Tibial nerve (tissue), 4 donors: ENCODE measurements at regions not wholly inside any gene's neighbourhood (a gene's known extent, or its start where the extent isn't known, plus 50 kb on each side); places are given as distances from the start of the nearest gene placed in this dataset.

Source experiments
- EP300 ChIP-seq, 2 donors: sonication (generic); formaldehyde crosslinking; IDR thresholded peaks; one replicate each; pipeline ENCODE4 v1.6.1; 2017; ENCODE audit warnings: antibody characterized with exemption in 2 of 2, mild to moderate bottlenecking in 1 of 2
- POLR2A ChIP-seq, 2 donors: fragments of 450-650 bp; IDR thresholded peaks; one replicate each; pipeline ENCODE4 v1.6.1; 2017; ENCODE audit warnings: antibody characterized with exemption in 2 of 2, mild to moderate bottlenecking in 2 of 2, moderate library complexity in 2 of 2
- TF ChIP-seq, protein P1 (sequence below), 5 experiments: fragments of 200-600 bp in 3 of 5; fragments of 450-650 bp in 2 of 5; sonication (generic) in 3 of 5; IDR thresholded peaks; one replicate each; pipeline ENCODE4 v1.5.1; 2016 to 2019; ENCODE audit warnings: antibody characterized with exemption in 5 of 5, mild to moderate bottlenecking in 3 of 5, moderate library complexity in 2 of 5

DNA sequence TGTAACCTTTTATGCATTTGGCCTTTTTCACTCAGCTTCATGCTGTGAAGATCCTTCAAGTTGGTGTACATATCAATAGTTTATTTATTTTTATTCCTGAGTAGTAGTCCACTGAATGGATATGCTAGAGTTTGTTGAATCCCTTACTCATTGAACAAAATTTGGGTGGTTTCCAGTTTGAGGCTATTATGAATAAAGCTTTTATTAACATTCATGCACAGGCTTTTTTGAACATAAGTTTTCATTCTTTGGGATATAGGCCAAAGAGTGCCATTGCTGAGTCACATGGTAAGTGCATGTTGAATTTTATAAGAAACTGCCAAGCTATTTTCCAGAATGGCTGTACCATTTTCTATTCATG lies 59.5 kb upstream of the CAPRIN2 start:
- TF ChIP-seq POLR2A (IDR thresholded peaks at IDR 0.05), result no peak
- TF ChIP-seq, protein P1, sequence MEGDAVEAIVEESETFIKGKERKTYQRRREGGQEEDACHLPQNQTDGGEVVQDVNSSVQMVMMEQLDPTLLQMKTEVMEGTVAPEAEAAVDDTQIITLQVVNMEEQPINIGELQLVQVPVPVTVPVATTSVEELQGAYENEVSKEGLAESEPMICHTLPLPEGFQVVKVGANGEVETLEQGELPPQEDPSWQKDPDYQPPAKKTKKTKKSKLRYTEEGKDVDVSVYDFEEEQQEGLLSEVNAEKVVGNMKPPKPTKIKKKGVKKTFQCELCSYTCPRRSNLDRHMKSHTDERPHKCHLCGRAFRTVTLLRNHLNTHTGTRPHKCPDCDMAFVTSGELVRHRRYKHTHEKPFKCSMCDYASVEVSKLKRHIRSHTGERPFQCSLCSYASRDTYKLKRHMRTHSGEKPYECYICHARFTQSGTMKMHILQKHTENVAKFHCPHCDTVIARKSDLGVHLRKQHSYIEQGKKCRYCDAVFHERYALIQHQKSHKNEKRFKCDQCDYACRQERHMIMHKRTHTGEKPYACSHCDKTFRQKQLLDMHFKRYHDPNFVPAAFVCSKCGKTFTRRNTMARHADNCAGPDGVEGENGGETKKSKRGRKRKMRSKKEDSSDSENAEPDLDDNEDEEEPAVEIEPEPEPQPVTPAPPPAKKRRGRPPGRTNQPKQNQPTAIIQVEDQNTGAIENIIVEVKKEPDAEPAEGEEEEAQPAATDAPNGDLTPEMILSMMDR (IDR thresholded peaks at IDR 0.05), result no peak
- no peak for TF ChIP-seq EP300 (IDR thresholded peaks at IDR 0.05)
